ENCODE measurements at regions not wholly inside any gene's neighbourhood (a gene's known extent, or its start where the extent isn't known, plus 50 kb on each side); places are given as distances from the start of the nearest gene placed in this dataset.
A peak's percentile ranks its signal among the peaks of the same experiment; 100 is the strongest.
"Not testable (repeated sequence)": the region's sequence is repeated elsewhere in the genome, so short reads cannot be mapped to it uniquely, and the experiment has no call there.

GRCh38 chr2:192546565-192546964 is 351.8 kb upstream of the TMEFF2 start:
- ChIA-PET POLR2A (ENCODE audit: low non-redundant PET) (interaction anchor here (0.6 kb wide), 1 partner anchor 9 kb away, joined by 5 read pairs; no protein-coding TSS in a partner anchor), CTCF (no interaction called here)
- Histone ChIP-seq H3K36me3 (ENCODE audit: insufficient read depth, low read length, poor library complexity, severe bottlenecking) (no peaks in the 10 kb centered on the region), H3K4me3 (ENCODE audit: low read depth, low read length, poor library complexity, severe bottlenecking) (no peak overlapping the region), H3K9me3 (ENCODE audit: low read depth, low read length, poor library complexity, severe bottlenecking) (no peaks in the 10 kb centered on the region), H3K27ac (ENCODE audit: low read depth, low read length, poor library complexity, severe bottlenecking) (no peak overlapping the region), H3K27me3 (replicated peaks; ENCODE audit: insufficient read depth, low read depth, low read length, poor library complexity) (no peaks in the 10 kb centered on the region), H3K4me1 (ENCODE audit: insufficient read depth, low read length, poor library complexity, severe bottlenecking) (peaks cover 20% of the 10 kb centered on the region)
- BruUV-seq (replicated peaks), result no TSS peak
- TF ChIP-seq, protein P1, sequence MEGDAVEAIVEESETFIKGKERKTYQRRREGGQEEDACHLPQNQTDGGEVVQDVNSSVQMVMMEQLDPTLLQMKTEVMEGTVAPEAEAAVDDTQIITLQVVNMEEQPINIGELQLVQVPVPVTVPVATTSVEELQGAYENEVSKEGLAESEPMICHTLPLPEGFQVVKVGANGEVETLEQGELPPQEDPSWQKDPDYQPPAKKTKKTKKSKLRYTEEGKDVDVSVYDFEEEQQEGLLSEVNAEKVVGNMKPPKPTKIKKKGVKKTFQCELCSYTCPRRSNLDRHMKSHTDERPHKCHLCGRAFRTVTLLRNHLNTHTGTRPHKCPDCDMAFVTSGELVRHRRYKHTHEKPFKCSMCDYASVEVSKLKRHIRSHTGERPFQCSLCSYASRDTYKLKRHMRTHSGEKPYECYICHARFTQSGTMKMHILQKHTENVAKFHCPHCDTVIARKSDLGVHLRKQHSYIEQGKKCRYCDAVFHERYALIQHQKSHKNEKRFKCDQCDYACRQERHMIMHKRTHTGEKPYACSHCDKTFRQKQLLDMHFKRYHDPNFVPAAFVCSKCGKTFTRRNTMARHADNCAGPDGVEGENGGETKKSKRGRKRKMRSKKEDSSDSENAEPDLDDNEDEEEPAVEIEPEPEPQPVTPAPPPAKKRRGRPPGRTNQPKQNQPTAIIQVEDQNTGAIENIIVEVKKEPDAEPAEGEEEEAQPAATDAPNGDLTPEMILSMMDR (conservative IDR thresholded peaks at IDR 0.05; ENCODE audit: low read depth, low read length), result no peak
- no peak for TF ChIP-seq EZH2 (IDR thresholded peaks at IDR 0.05; ENCODE audit: borderline replicate concordance, low read depth, low read length, poor library complexity, severe bottlenecking)
- intact Hi-C loops (cut with micrococcal nuclease; ENCODE audit: unreplicated experiment), result no loop called here
- DNase-seq (ENCODE audit: low spot score), result peak; percentile 67

- Histone ChIP-seq H3K9me3 (ENCODE audit: low read depth, low read length, poor library complexity, severe bottlenecking) (no peaks in the 10 kb centered on the region), H3K36me3 (ENCODE audit: insufficient read depth, low read length, poor library complexity, severe bottlenecking) (no peaks in the 10 kb centered on the region), H3K27ac (ENCODE audit: low read depth, low read length, poor library complexity, severe bottlenecking) (no peak overlapping the region), H3K4me1 (ENCODE audit: insufficient read depth, low read length, poor library complexity, severe bottlenecking) (peaks cover 20% of the 10 kb centered on the region), H3K27me3 (replicated peaks; ENCODE audit: insufficient read depth, low read depth, low read length, poor library complexity) (no peaks in the 10 kb centered on the region), H3K4me3 (ENCODE audit: low read depth, low read length, poor library complexity, severe bottlenecking) (no peak overlapping the region)
- intact Hi-C loops (cut with micrococcal nuclease; ENCODE audit: unreplicated experiment), result no loop called here
- POLR2A ChIA-PET (ENCODE audit: low non-redundant PET), result no interaction called here
- CTCF ChIA-PET, result no interaction called here
- TF ChIP-seq EZH2 (IDR thresholded peaks at IDR 0.05; ENCODE audit: borderline replicate concordance, low read depth, low read length, poor library complexity, severe bottlenecking), result no peak
- TF ChIP-seq, protein P1 (conservative IDR thresholded peaks at IDR 0.05; ENCODE audit: low read depth, low read length), result no peak
- no peak for DNase-seq (ENCODE audit: low spot score)
- BruUV-seq (replicated peaks), result no TSS peak
These were observed 349.7 kb upstream of the TMEFF2 start for GRCh38 chr2:192544371-192544955.

DNA sequence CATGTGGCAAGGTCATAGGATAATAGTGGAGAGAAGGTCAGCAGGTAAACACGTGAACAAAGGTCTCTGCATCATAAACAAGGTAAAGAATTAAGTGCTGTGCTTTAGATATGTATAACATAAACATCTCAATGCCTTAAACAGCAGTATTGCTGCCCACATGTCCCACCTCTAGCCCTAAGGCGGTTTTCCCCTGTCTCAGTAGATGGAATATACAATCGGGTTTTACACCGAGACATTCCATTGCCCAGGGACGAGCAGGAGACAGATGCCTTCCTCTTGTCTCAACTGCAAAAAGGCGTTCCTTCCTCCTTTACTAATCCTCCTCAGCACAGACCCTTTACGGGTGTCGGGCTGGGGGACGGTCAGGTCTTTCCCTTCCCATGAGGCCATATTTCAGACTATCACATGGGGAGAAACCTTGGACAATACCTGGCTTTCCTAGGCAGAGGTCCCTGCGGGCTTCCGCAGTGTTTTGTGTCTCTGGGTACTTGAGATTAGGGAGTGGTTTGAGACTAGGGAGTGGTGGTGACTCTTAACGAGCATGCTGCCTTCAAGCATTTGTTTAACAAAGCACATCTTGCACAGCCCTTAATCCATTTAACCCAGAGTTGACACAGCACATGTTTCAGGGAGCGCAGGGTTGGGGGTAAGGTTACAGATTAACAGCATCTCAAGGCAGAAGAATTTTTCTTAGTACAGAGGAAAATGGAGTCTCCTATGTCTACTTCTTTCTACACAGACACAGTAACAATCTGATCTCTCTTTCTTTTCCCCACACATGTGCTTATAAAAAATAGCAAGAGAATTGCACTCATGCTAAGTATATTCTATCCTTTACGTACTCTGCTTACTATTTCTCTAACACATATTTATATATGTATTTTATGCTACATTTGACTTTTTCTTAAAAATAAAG is 347.7 kb upstream of the TMEFF2 start:
- intact Hi-C loops (cut with micrococcal nuclease; ENCODE audit: unreplicated experiment); CTCF ChIA-PET: not testable (repeated sequence)

More for the DNA sequence above, 347.7 kb upstream of the TMEFF2 start:
- H3K4me3 ChIP-seq (ENCODE audit: low read depth, low read length, poor library complexity, severe bottlenecking); H3K27me3 ChIP-seq (replicated peaks; ENCODE audit: insufficient read depth, low read depth, low read length, poor library complexity); H3K27ac ChIP-seq (ENCODE audit: low read depth, low read length, poor library complexity, severe bottlenecking); H3K36me3 ChIP-seq (ENCODE audit: insufficient read depth, low read length, poor library complexity, severe bottlenecking); BruUV-seq (replicated peaks); H3K9me3 ChIP-seq (ENCODE audit: low read depth, low read length, poor library complexity, severe bottlenecking): not testable (repeated sequence)
- peak; percentile 17 for DNase-seq (ENCODE audit: low spot score)
- H3K4me1 ChIP-seq (ENCODE audit: insufficient read depth, low read length, poor library complexity, severe bottlenecking), result peaks cover 25% of the 10 kb centered on the region
- POLR2A ChIA-PET (ENCODE audit: low non-redundant PET), result interaction anchor here (0.6 kb wide), 1 partner anchor 18 kb away, joined by 3 read pairs; no protein-coding TSS in a partner anchor
